Activated naive CD8-positive, alpha-beta T cell treated with anti-CD3 and anti-CD28 coated beads, Interleukin-2, amount 50 U/mL, for 24 hours (primary cell): ENCODE measurements at regions not wholly inside any gene's neighbourhood (a gene's known extent, or its start where the extent isn't known, plus 50 kb on each side); places are given as distances from the start of the nearest gene placed in this dataset.

Experiments
- ATAC-seq: fragments of 150-1000 bp; cut with Tn5 transposase; one replicate; pipeline ENCODE4 v1.10.0; 2021
- DNase-seq: peaks from one replicate; pipeline ENCODE4 v3.0.0; 2021
- H3K27ac Mint-ChIP-seq: one replicate; pipeline ENCODE4 v1.8.0; 2021; ENCODE audit warnings: mild to moderate bottlenecking, mixed read lengths
- H3K27me3 Mint-ChIP-seq: one replicate; pipeline ENCODE4 v1.8.0; 2021; ENCODE audit warnings: mixed read lengths
- H3K36me3 Mint-ChIP-seq: one replicate; pipeline ENCODE4 v1.8.0; 2021; ENCODE audit warnings: low read depth, mixed read lengths
- H3K4me1 Mint-ChIP-seq: one replicate; pipeline ENCODE4 v1.8.0; 2021; ENCODE audit warnings: mixed read lengths
- H3K4me3 Mint-ChIP-seq: one replicate; pipeline ENCODE4 v1.8.0; 2021; ENCODE audit warnings: mild to moderate bottlenecking, moderate library complexity, mixed read lengths
- H3K9me3 Mint-ChIP-seq: one replicate; pipeline ENCODE4 v1.8.0; 2021; ENCODE audit warnings: mixed read lengths

GRCh38 chr10:126808103-126808502, 97.1 kb upstream of the DOCK1 start:
- ATAC-seq: no peak

GRCh38 chr10:126813432-126813831, 91.8 kb upstream of the DOCK1 start:
- Mint-ChIP-seq H3K9me3 (peaks cover 14% of the 10 kb centered on the region), H3K4me1 (no peaks in the 10 kb centered on the region), H3K36me3 (no peaks in the 10 kb centered on the region), H3K4me3 (no peak overlapping the region), H3K27me3 (no peaks in the 10 kb centered on the region), H3K27ac (no peak overlapping the region)
- DNase-seq: no peak
- no peak for ATAC-seq

More at GRCh38 chr10:126808103-126808502, 97.1 kb upstream of the DOCK1 start:
- DNase-seq: no peak
- H3K27me3 Mint-ChIP-seq: no peaks in the 10 kb centered on the region
- H3K4me3 Mint-ChIP-seq: no peak overlapping the region
- H3K27ac Mint-ChIP-seq: no peak overlapping the region
- H3K4me1 Mint-ChIP-seq: no peaks in the 10 kb centered on the region
- H3K36me3 Mint-ChIP-seq: no peaks in the 10 kb centered on the region
- H3K9me3 Mint-ChIP-seq: peaks cover 14% of the 10 kb centered on the region

GRCh38 chr10:126833542-126833941, 71.7 kb upstream of the DOCK1 start:
- Mint-ChIP-seq H3K4me3 (no peak overlapping the region), H3K36me3 (no peaks in the 10 kb centered on the region), H3K4me1 (no peaks in the 10 kb centered on the region), H3K9me3 (peaks cover 9% of the 10 kb centered on the region), H3K27ac (no peak overlapping the region), H3K27me3 (no peaks in the 10 kb centered on the region)
- ATAC-seq: no peak
- no peak for DNase-seq

GRCh38 chr10:126836009-126836408, 69.2 kb upstream of the DOCK1 start:
- no peaks in the 10 kb centered on the region for H3K4me1 Mint-ChIP-seq
- no peaks in the 10 kb centered on the region for H3K27me3 Mint-ChIP-seq
- H3K27ac Mint-ChIP-seq: no peak overlapping the region
- H3K9me3 Mint-ChIP-seq: no peaks in the 10 kb centered on the region
- H3K36me3 Mint-ChIP-seq: no peaks in the 10 kb centered on the region
- DNase-seq: no peak
- ATAC-seq: no peak
- H3K4me3 Mint-ChIP-seq: no peak overlapping the region

- Mint-ChIP-seq H3K27me3 (no peaks in the 10 kb centered on the region), H3K27ac (no peak overlapping the region), H3K4me1 (no peaks in the 10 kb centered on the region), H3K36me3 (no peaks in the 10 kb centered on the region), H3K9me3 (no peaks in the 10 kb centered on the region), H3K4me3 (no peak overlapping the region)
- no peak for ATAC-seq
- no peak for DNase-seq
These were observed 66.9 kb upstream of the DOCK1 start for GRCh38 chr10:126838316-126838715.

- H3K4me1 Mint-ChIP-seq: no peaks in the 10 kb centered on the region
- no peak for ATAC-seq
- no peak overlapping the region for H3K4me3 Mint-ChIP-seq
- no peaks in the 10 kb centered on the region for H3K9me3 Mint-ChIP-seq
- no peaks in the 10 kb centered on the region for H3K27me3 Mint-ChIP-seq
- H3K27ac Mint-ChIP-seq: no peak overlapping the region
- no peaks in the 10 kb centered on the region for H3K36me3 Mint-ChIP-seq
- no peak for DNase-seq
These were observed 66.0 kb upstream of the DOCK1 start for GRCh38 chr10:126839094-126839761.

- Mint-ChIP-seq H3K27ac (no peak overlapping the region), H3K4me3 (no peak overlapping the region), H3K27me3 (no peaks in the 10 kb centered on the region), H3K36me3 (no peaks in the 10 kb centered on the region), H3K4me1 (no peaks in the 10 kb centered on the region), H3K9me3 (no peaks in the 10 kb centered on the region)
- ATAC-seq (no peak), DNase-seq (no peak)
These were observed 64.6 kb upstream of the DOCK1 start for GRCh38 chr10:126840576-126841135.

- no peak for DNase-seq
- Mint-ChIP-seq H3K4me1 (no peaks in the 10 kb centered on the region), H3K9me3 (no peaks in the 10 kb centered on the region), H3K27me3 (no peaks in the 10 kb centered on the region), H3K27ac (no peak overlapping the region), H3K4me3 (no peak overlapping the region), H3K36me3 (no peaks in the 10 kb centered on the region)
- ATAC-seq: no peak
These were observed 63.8 kb upstream of the DOCK1 start for GRCh38 chr10:126841341-126841895.

GRCh38 chr10:126842356-126842755, 62.9 kb upstream of the DOCK1 start:
- Mint-ChIP-seq H3K9me3 (no peaks in the 10 kb centered on the region), H3K36me3 (no peaks in the 10 kb centered on the region), H3K27me3 (no peaks in the 10 kb centered on the region), H3K27ac (no peak overlapping the region), H3K4me3 (no peak overlapping the region), H3K4me1 (no peaks in the 10 kb centered on the region)
- DNase-seq (no peak), ATAC-seq (no peak)

GRCh38 chr10:126842836-126843235, 62.4 kb upstream of the DOCK1 start:
- Mint-ChIP-seq H3K36me3 (no peaks in the 10 kb centered on the region), H3K27ac (no peak overlapping the region), H3K9me3 (no peaks in the 10 kb centered on the region), H3K4me1 (no peaks in the 10 kb centered on the region), H3K27me3 (no peaks in the 10 kb centered on the region), H3K4me3 (no peak overlapping the region)
- ATAC-seq (no peak), DNase-seq (no peak)

GRCh38 chr10:126843299-126843934, 61.8 kb upstream of the DOCK1 start:
- DNase-seq (no peak), ATAC-seq (no peak)
- no peaks in the 10 kb centered on the region for H3K9me3 Mint-ChIP-seq
- no peaks in the 10 kb centered on the region for H3K27me3 Mint-ChIP-seq
- no peak overlapping the region for H3K27ac Mint-ChIP-seq
- H3K4me3 Mint-ChIP-seq: no peak overlapping the region
- no peaks in the 10 kb centered on the region for H3K4me1 Mint-ChIP-seq
- H3K36me3 Mint-ChIP-seq: no peaks in the 10 kb centered on the region

GRCh38 chr10:126844406-126844805, 60.8 kb upstream of the DOCK1 start:
- DNase-seq: no peak
- no peaks in the 10 kb centered on the region for H3K4me1 Mint-ChIP-seq

GRCh38 chr10:126846469-126846868, 58.8 kb upstream of the DOCK1 start:
- no peak overlapping the region for H3K4me3 Mint-ChIP-seq
- no peak overlapping the region for H3K27ac Mint-ChIP-seq

More at GRCh38 chr10:126844406-126844805, 60.8 kb upstream of the DOCK1 start:
- H3K9me3 Mint-ChIP-seq: no peaks in the 10 kb centered on the region
- no peaks in the 10 kb centered on the region for H3K27me3 Mint-ChIP-seq
- H3K36me3 Mint-ChIP-seq: no peaks in the 10 kb centered on the region
- no peak overlapping the region for H3K27ac Mint-ChIP-seq
- ATAC-seq: no peak
- H3K4me3 Mint-ChIP-seq: no peak overlapping the region

GRCh38 chr10:126846959-126847358, 58.3 kb upstream of the DOCK1 start:
- DNase-seq: no peak
- H3K9me3 Mint-ChIP-seq: no peaks in the 10 kb centered on the region
- no peaks in the 10 kb centered on the region for H3K27me3 Mint-ChIP-seq
- H3K36me3 Mint-ChIP-seq: no peaks in the 10 kb centered on the region
- H3K4me1 Mint-ChIP-seq: no peaks in the 10 kb centered on the region
- no peak for ATAC-seq
- H3K27ac Mint-ChIP-seq: no peak overlapping the region
- no peak overlapping the region for H3K4me3 Mint-ChIP-seq

More at GRCh38 chr10:126846469-126846868, 58.8 kb upstream of the DOCK1 start:
- no peaks in the 10 kb centered on the region for H3K4me1 Mint-ChIP-seq
- DNase-seq: no peak
- no peaks in the 10 kb centered on the region for H3K36me3 Mint-ChIP-seq
- H3K27me3 Mint-ChIP-seq: no peaks in the 10 kb centered on the region
- no peaks in the 10 kb centered on the region for H3K9me3 Mint-ChIP-seq
- ATAC-seq: no peak

- ATAC-seq (no peak), DNase-seq (no peak)
- no peaks in the 10 kb centered on the region for H3K36me3 Mint-ChIP-seq
- no peak overlapping the region for H3K4me3 Mint-ChIP-seq
- no peaks in the 10 kb centered on the region for H3K27me3 Mint-ChIP-seq
- no peaks in the 10 kb centered on the region for H3K4me1 Mint-ChIP-seq
- H3K9me3 Mint-ChIP-seq: no peaks in the 10 kb centered on the region
- no peak overlapping the region for H3K27ac Mint-ChIP-seq
These were observed 57.6 kb upstream of the DOCK1 start for GRCh38 chr10:126847666-126848065.
